Mucosa of descending colon (tissue), 3 donors: ENCODE measurements at regions not wholly inside any gene's neighbourhood (a gene's known extent, or its start where the extent isn't known, plus 50 kb on each side); places are given as distances from the start of the nearest gene placed in this dataset.

Source experiments
- ATAC-seq: fragments of 200-7000 bp; cut with Tn5 transposase; one replicate; pipeline ENCODE4 v1.9.1; 2020; ENCODE audit warnings: mild to moderate bottlenecking, moderate library complexity
- DNase-seq, 3 donors: peaks; one replicate each; pipeline ENCODE4 v3.0.0-alpha.2; 2020
- H3K36me3 ChIP-seq: fragments of 200-600 bp; one replicate; pipeline ENCODE4 v1.8.0; 2021; ENCODE audit warnings: low read depth, mild to moderate bottlenecking
- H3K4me1 ChIP-seq: fragments of 200-600 bp; one replicate; pipeline ENCODE4 v1.8.0; 2021; ENCODE audit warnings: low read depth, mild to moderate bottlenecking
- H3K4me3 ChIP-seq: fragments of 200-600 bp; one replicate; pipeline ENCODE4 v1.8.0; 2021; ENCODE audit warnings: mild to moderate bottlenecking
- H3K9me3 ChIP-seq: fragments of 200-600 bp; one replicate; pipeline ENCODE4 v1.8.0; 2021; ENCODE audit warnings: mild to moderate bottlenecking
- CTCF ChIP-seq: fragments of 200-600 bp; IDR thresholded peaks from one replicate; pipeline ENCODE4 v1.8.0; 2022; ENCODE audit warnings: antibody characterized with exemption, mild to moderate bottlenecking
- intact Hi-C, 2 donors: fragments of 100-400 bp; cut with DNase I in 1 of 2; cut with micrococcal nuclease in 1 of 2; formaldehyde crosslinking; loops; one replicate each; pipeline versions ENCODE4 v1.11.0 to v1.11.1; 2022; cut with DNase I, micrococcal nuclease
- donor health status: DM: no; HTN: no; CAD: no; lungs with moderate emphysema.
- donor health status: DM: no; HTN: no; CAD: no.
- donor health status: DM: no; HTN: yes; CAD: no.

GRCh38 chr17:71302721-71303549, 817.9 kb upstream of the SOX9 start:
- intact Hi-C loops = no loop called here
- DNase-seq = no peak
- no peak overlapping the region for H3K4me3 ChIP-seq
- no peak for ATAC-seq
- no peaks in the 10 kb centered on the region for H3K4me1 ChIP-seq
- no peak for TF ChIP-seq CTCF
- H3K9me3 ChIP-seq = no peaks in the 10 kb centered on the region
- H3K36me3 ChIP-seq = no peaks in the 10 kb centered on the region

- no peak for DNase-seq
- intact Hi-C loops = no loop called here
- TF ChIP-seq CTCF = no peak
- no peaks in the 10 kb centered on the region for H3K9me3 ChIP-seq
- no peak overlapping the region for H3K4me3 ChIP-seq
- ATAC-seq = no peak
- no peaks in the 10 kb centered on the region for H3K36me3 ChIP-seq
- no peaks in the 10 kb centered on the region for H3K4me1 ChIP-seq
Measured at GRCh38 chr17:71304498-71305158, 816.2 kb upstream of the SOX9 start.

- TF ChIP-seq CTCF = no peak
- ATAC-seq (no peak), DNase-seq (no peak)
- Histone ChIP-seq H3K9me3 (no peaks in the 10 kb centered on the region), H3K36me3 (no peaks in the 10 kb centered on the region), H3K4me3 (no peak overlapping the region), H3K4me1 (no peaks in the 10 kb centered on the region)
- intact Hi-C loops = no loop called here
Measured at GRCh38 chr17:71313866-71314265, 807.0 kb upstream of the SOX9 start.

- Histone ChIP-seq H3K9me3 (no peaks in the 10 kb centered on the region), H3K4me1 (no peaks in the 10 kb centered on the region), H3K36me3 (no peaks in the 10 kb centered on the region), H3K4me3 (no peak overlapping the region)
- intact Hi-C loops = no loop called here
- DNase-seq (no peak), ATAC-seq (no peak)
- no peak for TF ChIP-seq CTCF
Measured at GRCh38 chr17:71315568-71315967, 805.3 kb upstream of the SOX9 start.

GRCh38 chr17:71316176-71316897, 804.5 kb upstream of the SOX9 start:
- DNase-seq (no peak), ATAC-seq (no peak)
- Histone ChIP-seq H3K9me3 (no peaks in the 10 kb centered on the region), H3K4me3 (no peak overlapping the region), H3K4me1 (no peaks in the 10 kb centered on the region), H3K36me3 (no peaks in the 10 kb centered on the region)
- intact Hi-C loops = no loop called here
- no peak for TF ChIP-seq CTCF
